ENCODE measurements at regions not wholly inside any gene's neighbourhood (a gene's known extent, or its start where the extent isn't known, plus 50 kb on each side); places are given as distances from the start of the nearest gene placed in this dataset.

DNA sequence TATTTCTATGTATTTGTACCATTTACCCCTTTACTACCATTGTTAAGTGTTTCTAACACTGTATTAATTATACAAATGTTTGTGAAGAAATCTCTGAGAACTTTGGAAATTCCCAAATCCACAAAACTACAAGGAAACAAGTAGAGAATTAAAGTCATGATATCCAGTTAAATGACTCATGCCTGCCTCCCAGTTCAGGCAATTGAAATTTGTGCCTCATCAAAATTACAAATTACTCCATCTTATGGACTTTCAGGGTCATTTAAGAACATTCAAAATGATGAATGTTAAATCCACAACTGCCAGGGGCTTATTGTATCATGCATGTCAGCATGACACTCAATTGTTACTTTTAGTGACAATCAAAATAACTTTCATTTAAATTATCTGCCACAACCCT lies 282.4 kb downstream of the ZNF326 start:
- TF ChIP-seq POLR2A (IDR thresholded peaks at IDR 0.05; ENCODE audit: low read depth, low read length) (no peak), POLR2AphosphoS5 (IDR thresholded peaks at IDR 0.05; ENCODE audit: low read depth, low read length) (no peak), SPI1 (IDR thresholded peaks at IDR 0.05; ENCODE audit: low read depth, low read length) (no peak)
